ENCODE measurements at regions not wholly inside any gene's neighbourhood (a gene's known extent, or its start where the extent isn't known, plus 50 kb on each side); places are given as distances from the start of the nearest gene placed in this dataset.

- Mint-ChIP-seq H3K4me1 (ENCODE audit: low read depth) (peaks cover 15% of the 10 kb centered on the region), H3K4me3 (ENCODE audit: low read depth) (no peak overlapping the region), H3K27ac (no peak overlapping the region), H3K27me3 (ENCODE audit: low read depth) (no peaks in the 10 kb centered on the region), H3K9me3 (no peaks in the 10 kb centered on the region), H3K36me3 (ENCODE audit: low read depth) (no peaks in the 10 kb centered on the region)
- intact Hi-C loops (cut with micrococcal nuclease) = no loop called here
- DNase-seq (ENCODE audit: low spot score) = no peak
Measured at GRCh38 chr10:29947701-29948060, 111.7 kb downstream of the JCAD start.

GRCh38 chr10:29946953-29947700 lies 112.3 kb downstream of the JCAD start:
- Mint-ChIP-seq H3K9me3 (no peaks in the 10 kb centered on the region), H3K36me3 (ENCODE audit: low read depth) (no peaks in the 10 kb centered on the region), H3K27me3 (ENCODE audit: low read depth) (no peaks in the 10 kb centered on the region), H3K27ac (no peak overlapping the region), H3K4me3 (ENCODE audit: low read depth) (no peak overlapping the region), H3K4me1 (ENCODE audit: low read depth) (peaks cover 15% of the 10 kb centered on the region)
- DNase-seq (ENCODE audit: low spot score) = no peak
- intact Hi-C loops (cut with micrococcal nuclease) = no loop called here

GRCh38 chr10:29946614-29946952 lies 112.8 kb downstream of the JCAD start:
- no peaks in the 10 kb centered on the region for H3K9me3 Mint-ChIP-seq
- H3K36me3 Mint-ChIP-seq (ENCODE audit: low read depth) = no peaks in the 10 kb centered on the region
- no peak overlapping the region for H3K4me3 Mint-ChIP-seq (ENCODE audit: low read depth)
- intact Hi-C loops (cut with micrococcal nuclease) = no loop called here
- H3K27ac Mint-ChIP-seq = no peak overlapping the region
- H3K27me3 Mint-ChIP-seq (ENCODE audit: low read depth) = no peaks in the 10 kb centered on the region
- no peak for DNase-seq (ENCODE audit: low spot score)
- peaks cover 15% of the 10 kb centered on the region for H3K4me1 Mint-ChIP-seq (ENCODE audit: low read depth)

- H3K27me3 Mint-ChIP-seq (ENCODE audit: low read depth) = peaks cover 4% of the 10 kb centered on the region
- H3K36me3 Mint-ChIP-seq (ENCODE audit: low read depth) = no peaks in the 10 kb centered on the region
- intact Hi-C loops (cut with micrococcal nuclease) = no loop called here
- no peaks in the 10 kb centered on the region for H3K4me1 Mint-ChIP-seq (ENCODE audit: low read depth)
- H3K27ac Mint-ChIP-seq = no peak overlapping the region
- H3K9me3 Mint-ChIP-seq = no peaks in the 10 kb centered on the region
- H3K4me3 Mint-ChIP-seq (ENCODE audit: low read depth) = no peak overlapping the region
- DNase-seq (ENCODE audit: low spot score) = no peak
Measured at GRCh38 chr10:29941476-29941875, 117.9 kb downstream of the JCAD start.

- no peaks in the 10 kb centered on the region for H3K36me3 Mint-ChIP-seq (ENCODE audit: low read depth)
- no peak overlapping the region for H3K4me3 Mint-ChIP-seq (ENCODE audit: low read depth)
- H3K27ac Mint-ChIP-seq = no peak overlapping the region
- no peaks in the 10 kb centered on the region for H3K4me1 Mint-ChIP-seq (ENCODE audit: low read depth)
- peaks cover 7% of the 10 kb centered on the region for H3K27me3 Mint-ChIP-seq (ENCODE audit: low read depth)
- no peaks in the 10 kb centered on the region for H3K9me3 Mint-ChIP-seq
- intact Hi-C loops (cut with micrococcal nuclease) = no loop called here
- no peak for DNase-seq (ENCODE audit: low spot score)
Measured at GRCh38 chr10:29932991-29933390, 126.4 kb downstream of the JCAD start.

GRCh38 chr10:29931833-29932232 lies 127.6 kb downstream of the JCAD start:
- no peak overlapping the region for H3K27ac Mint-ChIP-seq
- DNase-seq (ENCODE audit: low spot score) = no peak
- peaks cover 6% of the 10 kb centered on the region for H3K9me3 Mint-ChIP-seq
- intact Hi-C loops (cut with micrococcal nuclease) = no loop called here
- no peaks in the 10 kb centered on the region for H3K4me1 Mint-ChIP-seq (ENCODE audit: low read depth)
- peaks cover 3% of the 10 kb centered on the region for H3K27me3 Mint-ChIP-seq (ENCODE audit: low read depth)
- H3K36me3 Mint-ChIP-seq (ENCODE audit: low read depth) = no peaks in the 10 kb centered on the region
- no peak overlapping the region for H3K4me3 Mint-ChIP-seq (ENCODE audit: low read depth)

- Mint-ChIP-seq H3K9me3 (peaks cover 12% of the 10 kb centered on the region), H3K4me3 (ENCODE audit: low read depth) (no peak overlapping the region), H3K27me3 (ENCODE audit: low read depth) (peaks cover 2% of the 10 kb centered on the region), H3K27ac (no peak overlapping the region), H3K4me1 (ENCODE audit: low read depth) (peaks cover 3% of the 10 kb centered on the region), H3K36me3 (ENCODE audit: low read depth) (no peaks in the 10 kb centered on the region)
- no peak for DNase-seq (ENCODE audit: low spot score)
- intact Hi-C loops (cut with micrococcal nuclease) = no loop called here
Measured at GRCh38 chr10:29929006-29929405, 130.4 kb downstream of the JCAD start.

- Mint-ChIP-seq H3K27me3 (ENCODE audit: low read depth) (peaks cover 2% of the 10 kb centered on the region), H3K27ac (no peak overlapping the region), H3K36me3 (ENCODE audit: low read depth) (no peaks in the 10 kb centered on the region), H3K4me1 (ENCODE audit: low read depth) (peaks cover 3% of the 10 kb centered on the region), H3K9me3 (peaks cover 12% of the 10 kb centered on the region), H3K4me3 (ENCODE audit: low read depth) (no peak overlapping the region)
- intact Hi-C loops (cut with micrococcal nuclease) = no loop called here
- no peak for DNase-seq (ENCODE audit: low spot score)
Measured at GRCh38 chr10:29926693-29927048, 132.7 kb downstream of the JCAD start.

GRCh38 chr10:29925771-29926692 lies 133.4 kb downstream of the JCAD start:
- Mint-ChIP-seq H3K27ac (no peak overlapping the region), H3K4me3 (ENCODE audit: low read depth) (no peak overlapping the region), H3K27me3 (ENCODE audit: low read depth) (peaks cover 2% of the 10 kb centered on the region), H3K9me3 (peaks cover 12% of the 10 kb centered on the region), H3K36me3 (ENCODE audit: low read depth) (no peaks in the 10 kb centered on the region), H3K4me1 (ENCODE audit: low read depth) (peaks cover 3% of the 10 kb centered on the region)
- no peak for DNase-seq (ENCODE audit: low spot score)
- intact Hi-C loops (cut with micrococcal nuclease) = no loop called here

- peaks cover 9% of the 10 kb centered on the region for H3K27me3 Mint-ChIP-seq (ENCODE audit: low read depth)
- peaks cover 3% of the 10 kb centered on the region for H3K4me1 Mint-ChIP-seq (ENCODE audit: low read depth)
- no peak overlapping the region for H3K27ac Mint-ChIP-seq
- H3K36me3 Mint-ChIP-seq (ENCODE audit: low read depth) = no peaks in the 10 kb centered on the region
- no peak overlapping the region for H3K4me3 Mint-ChIP-seq (ENCODE audit: low read depth)
- H3K9me3 Mint-ChIP-seq = peaks cover 12% of the 10 kb centered on the region
- DNase-seq (ENCODE audit: low spot score) = no peak
- intact Hi-C loops (cut with micrococcal nuclease) = no loop called here
Measured at GRCh38 chr10:29924436-29924835, 134.9 kb downstream of the JCAD start.

- H3K9me3 Mint-ChIP-seq = peaks cover 12% of the 10 kb centered on the region
- H3K4me1 Mint-ChIP-seq (ENCODE audit: low read depth) = peaks cover 3% of the 10 kb centered on the region
- H3K4me3 Mint-ChIP-seq (ENCODE audit: low read depth) = no peak overlapping the region
- intact Hi-C loops (cut with micrococcal nuclease) = no loop called here
- no peak for DNase-seq (ENCODE audit: low spot score)
- H3K27ac Mint-ChIP-seq = no peak overlapping the region
- H3K27me3 Mint-ChIP-seq (ENCODE audit: low read depth) = peaks cover 14% of the 10 kb centered on the region
- no peaks in the 10 kb centered on the region for H3K36me3 Mint-ChIP-seq (ENCODE audit: low read depth)
Measured at GRCh38 chr10:29923416-29923965, 135.9 kb downstream of the JCAD start.

GRCh38 chr10:29922892-29923291 lies 136.5 kb downstream of the JCAD start:
- no peaks in the 10 kb centered on the region for H3K36me3 Mint-ChIP-seq (ENCODE audit: low read depth)
- peaks cover 3% of the 10 kb centered on the region for H3K4me1 Mint-ChIP-seq (ENCODE audit: low read depth)
- H3K9me3 Mint-ChIP-seq = peaks cover 12% of the 10 kb centered on the region
- peaks cover 14% of the 10 kb centered on the region for H3K27me3 Mint-ChIP-seq (ENCODE audit: low read depth)
- intact Hi-C loops (cut with micrococcal nuclease) = no loop called here
- DNase-seq (ENCODE audit: low spot score) = no peak
- no peak overlapping the region for H3K4me3 Mint-ChIP-seq (ENCODE audit: low read depth)
- H3K27ac Mint-ChIP-seq = no peak overlapping the region

- no peak for DNase-seq (ENCODE audit: low spot score)
- peaks cover 10% of the 10 kb centered on the region for H3K9me3 Mint-ChIP-seq
- H3K36me3 Mint-ChIP-seq (ENCODE audit: low read depth) = no peaks in the 10 kb centered on the region
- peaks cover 14% of the 10 kb centered on the region for H3K27me3 Mint-ChIP-seq (ENCODE audit: low read depth)
- H3K4me1 Mint-ChIP-seq (ENCODE audit: low read depth) = peaks cover 3% of the 10 kb centered on the region
- intact Hi-C loops (cut with micrococcal nuclease) = no loop called here
- no peak overlapping the region for H3K27ac Mint-ChIP-seq
- H3K4me3 Mint-ChIP-seq (ENCODE audit: low read depth) = no peak overlapping the region
Measured at GRCh38 chr10:29922226-29922625, 137.2 kb downstream of the JCAD start.
